T-cell (primary cell): ENCODE measurements at regions not wholly inside any gene's neighbourhood (a gene's known extent, or its start where the extent isn't known, plus 50 kb on each side); places are given as distances from the start of the nearest gene placed in this dataset.

Experiments used
- ATAC-seq, 4 experiments: fragments of 200-7000 bp in 3 of 4; fragments of 150-1000 bp in 1 of 4; cut with Tn5 transposase; replicated peaks in 1 of 4; 1 replicate in 3 of 4; 2 replicates in 1 of 4; pipeline ENCODE4 v1.10.0; 2021; ENCODE audit warnings: moderate library complexity in 3 of 4, mild to moderate bottlenecking in 2 of 4, moderate number of reproducible peaks in 1 of 4
- CTCF ChIA-PET, 2 donors: fragments of 300-600 bp; sonication (Branson Sonifier 250); formaldehyde crosslinking; loops; one replicate each; lab custom pipeline; 2022; ENCODE audit warnings: antibody characterized with exemption in 2 of 2; lab: Charles Lee
- POLR2A ChIA-PET, 2 donors: fragments of 300-600 bp; sonication (Branson Sonifier 250); formaldehyde crosslinking; loops; one replicate each; lab custom pipeline; 2022; ENCODE audit warnings: antibody characterized with exemption in 2 of 2; lab: Charles Lee
- DNase-seq, 35 experiments: peaks; one replicate each; pipeline versions ENCODE4 v3.0.0 to v3.0.0-alpha.2; 2013 to 2023
- H3K27ac ChIP-seq: one replicate; pipeline ENCODE4 v1.5.1; 2013; ENCODE audit warnings: low read length
- H3K27me3 ChIP-seq, 2 experiments: replicated peaks in 1 of 2; 1 replicate in 1 of 2; 2 replicates in 1 of 2; pipeline versions ENCODE4 v1.6.1 to v1.7.0; 2013; ENCODE audit warnings: low read length in 1 of 2, mixed read lengths in 1 of 2; ENCODE audit not compliant: control insufficient read depth in 2 of 2, insufficient read depth in 2 of 2; ENCODE audit errors: extremely low read depth in 1 of 2
- H3K36me3 ChIP-seq, 2 donors: 1 replicate in 1 of 2; 2 replicates in 1 of 2; pipeline versions ENCODE4 v1.6.1 to v1.7.0; 2013; ENCODE audit warnings: low read length in 1 of 2; ENCODE audit not compliant: control insufficient read depth in 2 of 2, insufficient read depth in 1 of 2; ENCODE audit errors: extremely low read depth in 1 of 2
- H3K4me1 ChIP-seq, 2 experiments: 1 replicate in 1 of 2; 2 replicates in 1 of 2; pipeline versions ENCODE4 v1.6.1 to v1.7.0; 2013; ENCODE audit warnings: low read length in 2 of 2, mixed read lengths in 1 of 2; ENCODE audit not compliant: insufficient read depth in 2 of 2, control insufficient read depth in 1 of 2; ENCODE audit errors: extremely low read depth in 1 of 2
- H3K4me3 ChIP-seq, 2 donors: 1 replicate in 1 of 2; 2 replicates in 1 of 2; pipeline versions ENCODE4 v1.5.1 to v1.7.0; 2013; ENCODE audit warnings: mild to moderate bottlenecking in 2 of 2, low read length in 1 of 2, moderate library complexity in 1 of 2; ENCODE audit not compliant: control insufficient read depth in 1 of 2; ENCODE audit errors: extremely low read depth in 1 of 2
- H3K9me3 ChIP-seq: 2 replicates; pipeline ENCODE4 v1.7.0; 2013
- H3K27ac Mint-ChIP-seq, 2 donors: one replicate each; pipeline ENCODE4 v1.8.0; 2020 to 2021; ENCODE audit warnings: mild to moderate bottlenecking in 2 of 2, mixed read lengths in 2 of 2
- H3K27me3 Mint-ChIP-seq, 2 donors: one replicate each; pipeline ENCODE4 v1.8.0; 2021 to 2022; ENCODE audit warnings: mixed read lengths in 2 of 2
- H3K36me3 Mint-ChIP-seq: one replicate; pipeline ENCODE4 v1.8.0; 2021; ENCODE audit warnings: mixed read lengths
- H3K4me1 Mint-ChIP-seq, 3 donors: one replicate each; pipeline ENCODE4 v1.8.0; 2020 to 2022; ENCODE audit warnings: mixed read lengths in 3 of 3, mild to moderate bottlenecking in 1 of 3
- H3K4me3 Mint-ChIP-seq, 3 donors: one replicate each; pipeline ENCODE4 v1.8.0; 2020 to 2022; ENCODE audit warnings: mild to moderate bottlenecking in 3 of 3, mixed read lengths in 3 of 3, moderate library complexity in 3 of 3
- H3K9me3 Mint-ChIP-seq, 3 donors: one replicate each; pipeline ENCODE4 v1.8.0; 2020 to 2022; ENCODE audit warnings: mixed read lengths in 3 of 3
- WGBS: methylation state at CpG from one replicate; pipeline ENCODE4 v1.1.5; 2013; ENCODE audit warnings: missing lambda C conversion rate; ENCODE audit not compliant: insufficient coverage; 5-methylcytosine and 5-hydroxymethylcytosine counted together

DNA sequence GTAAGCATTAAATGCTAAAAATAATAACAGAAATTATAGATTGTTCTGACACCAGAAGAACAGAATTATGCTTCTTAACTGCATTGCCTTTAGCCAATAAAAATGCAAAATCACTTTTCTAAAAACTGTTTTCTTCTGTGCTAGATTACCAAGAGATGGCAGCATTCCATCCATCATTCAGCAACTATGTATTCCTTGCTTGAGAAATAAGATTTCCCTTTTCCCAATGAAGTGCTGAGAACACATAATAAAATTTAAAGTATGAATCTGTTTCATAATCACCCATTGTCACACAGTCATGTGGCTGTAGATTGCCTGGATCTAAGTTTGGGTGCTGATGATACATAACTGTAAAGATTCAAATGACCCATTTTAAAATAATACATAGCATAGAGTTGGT, 504.2 kb downstream of the TDRD15 start:
- Histone ChIP-seq H3K27ac (no peak overlapping the region), H3K4me3 (no peak overlapping the region), H3K4me1 (no peaks in the 10 kb centered on the region), H3K9me3 (peaks cover 2% of the 10 kb centered on the region), H3K27me3 (no peaks in the 10 kb centered on the region), H3K36me3 (no peaks in the 10 kb centered on the region)
- DNase-seq (no peak), ATAC-seq (no peak)
- Mint-ChIP-seq H3K4me1 (no peaks in the 10 kb centered on the region), H3K9me3 (peaks cover 7 to 10% (median 8%) of the 10 kb centered on the region in 3 donors), H3K27ac (no peak overlapping the region), H3K36me3 (no peaks in the 10 kb centered on the region), H3K27me3 (no peaks in the 10 kb centered on the region), H3K4me3 (no peak overlapping the region)
- CTCF ChIA-PET = no interaction called here
- POLR2A ChIA-PET = no interaction called here

DNA sequence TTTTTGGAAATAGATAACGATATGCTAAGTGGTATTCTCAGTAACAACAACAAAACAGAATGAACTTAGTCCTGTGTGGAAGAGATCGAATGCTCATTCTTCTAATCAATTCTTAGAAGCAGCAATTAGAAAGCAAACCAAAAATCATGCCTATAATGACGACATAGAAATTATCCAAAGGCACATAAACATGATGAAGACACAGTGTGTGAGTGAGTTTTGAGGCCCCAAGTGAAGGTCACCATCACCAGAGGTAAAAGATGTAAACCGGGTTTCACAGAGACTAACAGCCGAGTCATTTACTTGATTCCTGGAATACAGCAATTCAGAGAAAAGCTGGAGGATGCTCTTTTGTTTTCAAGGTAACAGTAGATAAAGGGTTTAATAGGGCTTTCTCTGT, 509.2 kb downstream of the TDRD15 start:
- Mint-ChIP-seq H3K9me3 (peaks cover 4 to 12% (median 8%) of the 10 kb centered on the region in 3 donors), H3K36me3 (no peaks in the 10 kb centered on the region), H3K27ac (no peak overlapping the region), H3K4me1 (no peaks in the 10 kb centered on the region), H3K27me3 (no peaks in the 10 kb centered on the region), H3K4me3 (no peak overlapping the region)
- ATAC-seq = no peak
- Histone ChIP-seq H3K4me3 (no peak overlapping the region), H3K36me3 (no peaks in the 10 kb centered on the region), H3K27me3 (no peaks in the 10 kb centered on the region), H3K9me3 (no peaks in the 10 kb centered on the region), H3K27ac (no peak overlapping the region), H3K4me1 (no peaks in the 10 kb centered on the region)
- ChIA-PET POLR2A (no interaction called here), CTCF (no interaction called here)
- 75% methylated on average over 2 of the region's 5 CpGs for WGBS
- DNase-seq = no peak

DNA sequence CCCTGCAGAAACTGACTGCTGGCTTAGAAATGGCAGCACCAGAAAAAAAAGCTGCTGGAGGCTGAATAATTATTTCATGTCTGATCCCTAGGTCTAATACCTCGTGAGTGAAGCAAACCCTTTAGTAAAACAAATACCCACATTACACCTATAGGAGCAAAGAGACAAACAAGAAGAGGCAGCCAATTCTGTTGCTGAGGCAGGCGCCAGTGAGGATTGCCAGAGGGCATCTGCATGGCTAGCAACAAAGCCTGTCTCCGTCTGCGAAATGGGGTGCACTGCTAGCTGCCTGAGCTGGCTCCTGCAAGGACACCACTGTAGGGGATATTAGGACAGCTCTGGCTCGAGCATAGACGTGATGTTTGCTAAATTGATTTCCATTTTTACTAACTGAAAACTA, 509.7 kb downstream of the TDRD15 start:
- H3K36me3 Mint-ChIP-seq = no peaks in the 10 kb centered on the region
- DNase-seq = no peak
- H3K27ac Mint-ChIP-seq = no peak overlapping the region
- no peaks in the 10 kb centered on the region for H3K27me3 ChIP-seq
- no peak overlapping the region for H3K27ac ChIP-seq
- no peak for ATAC-seq
- no peaks in the 10 kb centered on the region for H3K9me3 ChIP-seq
- H3K4me3 Mint-ChIP-seq = no peak overlapping the region
- WGBS = 76% methylated on average over 3 of the region's 6 CpGs
- POLR2A ChIA-PET = no interaction called here
- H3K9me3 Mint-ChIP-seq = peaks cover 4 to 9% (median 4%) of the 10 kb centered on the region in 3 donors
- CTCF ChIA-PET = no interaction called here
- no peaks in the 10 kb centered on the region for H3K36me3 ChIP-seq
- H3K4me1 Mint-ChIP-seq = no peaks in the 10 kb centered on the region
- no peak overlapping the region for H3K4me3 ChIP-seq
- H3K4me1 ChIP-seq = no peaks in the 10 kb centered on the region
- no peaks in the 10 kb centered on the region for H3K27me3 Mint-ChIP-seq

DNA sequence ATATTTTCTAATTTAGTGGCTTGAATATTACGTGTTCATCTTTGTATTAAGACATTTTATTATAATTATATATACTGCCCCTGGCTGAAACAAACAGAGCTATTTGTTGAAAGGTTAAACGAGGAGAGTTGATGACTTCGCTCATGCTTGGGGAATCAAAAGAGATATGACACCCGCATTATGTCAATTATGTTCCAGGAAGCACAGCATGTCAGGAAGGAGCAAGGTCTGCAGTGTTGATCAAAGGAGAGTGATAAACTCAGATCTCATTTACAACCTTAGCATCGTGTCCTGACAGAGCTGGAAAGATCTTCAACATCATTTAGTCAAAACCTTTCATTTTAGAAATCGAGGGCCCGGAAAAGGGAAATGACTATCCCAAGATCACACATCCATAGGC, 510.1 kb downstream of the TDRD15 start:
- ChIA-PET CTCF (no interaction called here), POLR2A (no interaction called here)
- Mint-ChIP-seq H3K9me3 (peaks cover 4 to 9% (median 4%) of the 10 kb centered on the region in 3 donors), H3K36me3 (no peaks in the 10 kb centered on the region), H3K27me3 (no peaks in the 10 kb centered on the region), H3K27ac (no peak overlapping the region), H3K4me1 (no peaks in the 10 kb centered on the region), H3K4me3 (no peak overlapping the region)
- H3K9me3 ChIP-seq = no peaks in the 10 kb centered on the region
- H3K36me3 ChIP-seq = no peaks in the 10 kb centered on the region
- no peak for ATAC-seq
- no peak overlapping the region for H3K4me3 ChIP-seq
- DNase-seq = no peak
- no peak overlapping the region for H3K27ac ChIP-seq
- 81% methylated on average over 4 of the region's 7 CpGs for WGBS
- no peaks in the 10 kb centered on the region for H3K27me3 ChIP-seq
- no peaks in the 10 kb centered on the region for H3K4me1 ChIP-seq

DNA sequence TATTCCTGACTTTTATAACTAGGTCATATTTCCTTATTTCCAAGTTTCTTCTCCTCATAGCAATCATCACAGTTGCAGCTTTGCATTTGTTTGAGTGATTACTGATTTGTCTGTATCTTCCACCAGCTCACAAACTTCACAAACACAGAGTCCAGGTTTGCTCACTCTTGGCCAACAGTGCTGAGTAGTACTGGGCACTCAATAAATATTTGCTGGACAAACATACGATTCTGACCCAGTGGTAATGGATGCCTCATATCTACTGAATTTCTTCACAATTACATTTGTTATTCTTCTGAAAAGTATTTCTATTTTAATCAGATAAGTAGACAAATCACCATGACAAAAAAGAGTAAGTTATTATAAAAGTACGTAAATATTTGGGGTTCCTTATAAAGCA, 516.3 kb downstream of the TDRD15 start:
- Mint-ChIP-seq H3K36me3 (no peaks in the 10 kb centered on the region), H3K27ac (no peak overlapping the region), H3K27me3 (no peaks in the 10 kb centered on the region), H3K4me3 (no peak overlapping the region), H3K9me3 (peaks cover 4 to 9% (median 7%) of the 10 kb centered on the region in 3 donors), H3K4me1 (no peaks in the 10 kb centered on the region)
- H3K36me3 ChIP-seq = no peaks in the 10 kb centered on the region
- H3K27ac ChIP-seq = no peak overlapping the region
- ATAC-seq (no peak), DNase-seq (no peak)
- H3K4me3 ChIP-seq = no peak overlapping the region
- no CpG with 5 or more reads among the region's 2 CpGs for WGBS
- ChIA-PET CTCF (no interaction called here), POLR2A (no interaction called here)
- H3K4me1 ChIP-seq = no peaks in the 10 kb centered on the region
- no peaks in the 10 kb centered on the region for H3K27me3 ChIP-seq
- no peaks in the 10 kb centered on the region for H3K9me3 ChIP-seq

DNA sequence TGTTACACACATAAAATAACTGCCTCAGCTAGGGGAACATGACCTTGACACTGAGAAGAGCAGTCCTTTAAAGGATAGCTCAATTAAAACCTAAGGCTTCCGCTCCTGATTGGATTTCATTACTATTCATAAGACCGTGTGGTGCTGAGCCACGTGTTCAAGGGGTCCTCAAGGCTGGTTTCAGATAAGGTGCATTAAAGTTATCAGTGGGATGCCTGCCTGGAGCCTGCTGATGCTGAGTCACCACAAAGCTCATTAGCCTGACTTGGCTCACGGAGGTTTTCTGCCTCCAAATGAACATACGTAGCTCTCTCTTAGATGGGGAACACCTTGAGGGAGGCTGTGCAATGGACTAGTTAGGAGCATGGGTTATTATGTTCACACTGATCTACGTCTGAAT, 518.9 kb downstream of the TDRD15 start:
- no peak overlapping the region for H3K27ac Mint-ChIP-seq
- Histone ChIP-seq H3K9me3 (no peaks in the 10 kb centered on the region), H3K4me1 (no peaks in the 10 kb centered on the region), H3K27me3 (no peaks in the 10 kb centered on the region), H3K4me3 (no peak overlapping the region), H3K27ac (no peak overlapping the region), H3K36me3 (no peaks in the 10 kb centered on the region)
- peaks cover 4 to 22% (median 16%) of the 10 kb centered on the region in 3 donors for H3K9me3 Mint-ChIP-seq
- no peaks in the 10 kb centered on the region for H3K36me3 Mint-ChIP-seq
- H3K4me1 Mint-ChIP-seq = no peaks in the 10 kb centered on the region
- DNase-seq (no peak), ATAC-seq (no peak)
- ChIA-PET CTCF (no interaction called here), POLR2A (no interaction called here)
- 64% methylated on average over 5 of the region's 6 CpGs for WGBS
- H3K27me3 Mint-ChIP-seq = no peaks in the 10 kb centered on the region
- H3K4me3 Mint-ChIP-seq = no peak overlapping the region

DNA sequence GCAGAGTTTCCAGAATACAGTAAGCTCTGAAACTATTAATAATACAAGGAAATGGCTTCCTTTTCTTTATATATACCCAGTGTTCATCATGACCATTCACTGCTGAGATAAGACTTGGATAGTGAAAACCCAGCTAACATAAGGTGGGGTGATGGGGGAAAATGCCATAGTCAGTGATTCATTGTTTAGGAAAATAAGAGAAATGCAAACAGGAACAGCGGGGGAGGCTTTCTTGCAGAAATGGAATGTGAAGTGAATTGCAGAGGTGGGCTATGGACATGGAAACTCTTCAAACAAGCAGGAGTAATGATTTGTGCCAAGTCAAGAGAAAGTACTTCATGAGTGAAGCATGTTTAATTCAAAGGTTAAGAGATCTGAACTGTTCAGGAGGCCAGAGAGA, 519.4 kb downstream of the TDRD15 start:
- WGBS = 85% methylated on average over 1 of the region's 1 CpG
- Histone ChIP-seq H3K4me3 (no peak overlapping the region), H3K4me1 (no peaks in the 10 kb centered on the region), H3K27ac (no peak overlapping the region), H3K27me3 (no peaks in the 10 kb centered on the region), H3K36me3 (no peaks in the 10 kb centered on the region), H3K9me3 (no peaks in the 10 kb centered on the region)
- Mint-ChIP-seq H3K27ac (no peak overlapping the region), H3K4me1 (no peaks in the 10 kb centered on the region), H3K36me3 (no peaks in the 10 kb centered on the region), H3K27me3 (no peaks in the 10 kb centered on the region), H3K9me3 (peaks cover 4 to 22% (median 16%) of the 10 kb centered on the region in 3 donors), H3K4me3 (no peak overlapping the region)
- ATAC-seq = no peak
- ChIA-PET POLR2A (no interaction called here), CTCF (no interaction called here)
- DNase-seq = no peak
